DND-41 (cell line): ENCODE measurements at regions not wholly inside any gene's neighbourhood (a gene's known extent, or its start where the extent isn't known, plus 50 kb on each side); places are given as distances from the start of the nearest gene placed in this dataset.

ENCODE experiments used
- ATAC-seq: fragments of 200-7000 bp; cut with Tn5 transposase; 3 replicates; pipeline ENCODE4 v1.9.1; 2021; ENCODE audit warnings: low read depth; ENCODE audit not compliant: insufficient read depth
- DNase-seq: peaks from one replicate; pipeline ENCODE4 v3.0.0-alpha.2; 2020
- H2AFZ ChIP-seq: 2 replicates; pipeline ENCODE4 v1.6.0; 2012; ENCODE audit warnings: low read depth, low read length
- H3K27ac ChIP-seq: 2 replicates; pipeline ENCODE4 v1.5.1; 2012; ENCODE audit warnings: low read length, inconsistent platforms
- H3K27me3 ChIP-seq: fragments of 200-600 bp; sonication (generic); 2 replicates; pipeline ENCODE4 v1.6.0; 2012; ENCODE audit warnings: low read length, mild to moderate bottlenecking, inconsistent platforms; ENCODE audit not compliant: insufficient read depth, poor library complexity
- H3K36me3 ChIP-seq: 2 replicates; pipeline ENCODE4 v1.5.1; 2012; ENCODE audit warnings: low read length, inconsistent platforms; ENCODE audit not compliant: insufficient read depth
- H3K4me1 ChIP-seq: 2 replicates; pipeline ENCODE4 v1.5.1; 2012; ENCODE audit warnings: mild to moderate bottlenecking, low read length; ENCODE audit not compliant: insufficient read depth
- H3K4me2 ChIP-seq: 2 replicates; pipeline ENCODE4 v1.6.0; 2012; ENCODE audit warnings: mild to moderate bottlenecking, moderate library complexity, low read length, inconsistent platforms; ENCODE audit not compliant: insufficient read depth
- H3K4me3 ChIP-seq, 2 experiments: fragments of 200-600 bp in 1 of 2; shearing (Covaris generic) in 1 of 2; 2 replicates each; pipeline ENCODE4 v1.5.1; 2012 to 2016; ENCODE audit warnings: inconsistent platforms in 2 of 2, low read length in 2 of 2, mild to moderate bottlenecking in 2 of 2, low read depth in 1 of 2, moderate library complexity in 1 of 2
- H3K79me2 ChIP-seq: 2 replicates; pipeline ENCODE4 v1.6.0; 2012; ENCODE audit warnings: low read length, inconsistent platforms; ENCODE audit not compliant: insufficient read depth
- H3K9ac ChIP-seq: 2 replicates; pipeline ENCODE4 v1.6.0; 2012; ENCODE audit warnings: low read depth, mild to moderate bottlenecking, inconsistent platforms, low read length, moderate library complexity
- H3K9me3 ChIP-seq: 2 replicates; pipeline ENCODE4 v1.5.1; 2012; ENCODE audit warnings: low read length, moderate library complexity, mild to moderate bottlenecking, inconsistent platforms; ENCODE audit not compliant: insufficient read depth, severe bottlenecking
- H4K20me1 ChIP-seq: 2 replicates; pipeline ENCODE4 v1.6.0; 2012; ENCODE audit warnings: low read length; ENCODE audit not compliant: insufficient read depth
- CTCF ChIP-seq: IDR thresholded peaks from 2 replicates; pipeline ENCODE4 v1.5.1; 2012; ENCODE audit warnings: borderline replicate concordance, low read length, moderate library complexity, mild to moderate bottlenecking; ENCODE audit not compliant: poor library complexity, severe bottlenecking; ENCODE audit errors: extremely low read depth
- EZH2 ChIP-seq: IDR thresholded peaks from 3 replicates; pipeline ENCODE4 v1.6.1; 2012; ENCODE audit warnings: borderline replicate concordance, low read depth, mild to moderate bottlenecking, moderate library complexity, low read length, inconsistent platforms; ENCODE audit not compliant: severe bottlenecking

DNA sequence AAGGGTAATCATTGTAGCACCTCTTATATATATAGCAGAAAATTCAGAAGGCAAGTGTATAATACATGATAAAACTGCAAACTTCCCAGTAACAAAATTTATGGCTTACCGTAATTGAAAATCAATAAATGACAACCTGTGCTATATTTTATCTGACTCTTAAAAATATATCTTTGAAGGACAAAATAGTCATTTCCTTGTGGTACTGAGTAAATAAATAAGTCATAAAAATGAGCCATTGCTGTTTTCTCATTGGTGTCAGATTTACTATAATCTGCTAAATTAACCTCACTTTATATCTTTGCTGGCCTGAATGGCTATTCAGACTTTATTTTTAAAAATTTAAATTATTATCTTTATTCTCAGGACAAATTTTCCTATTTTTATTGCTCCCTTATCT is 1319.1 kb upstream of the SPRY2 start:
- H3K4me1 ChIP-seq = no peaks in the 10 kb centered on the region
- no peak for ATAC-seq
- H3K9ac ChIP-seq = no peak overlapping the region
- no peaks in the 10 kb centered on the region for H3K36me3 ChIP-seq
- TF ChIP-seq CTCF (no peak), EZH2 (no peak)
- H3K79me2 ChIP-seq = no peaks in the 10 kb centered on the region
- H3K27ac ChIP-seq = no peak overlapping the region
- H3K4me2 ChIP-seq = no peak overlapping the region
- H3K27me3 ChIP-seq = no peaks in the 10 kb centered on the region
- H4K20me1 ChIP-seq = no peaks in the 10 kb centered on the region
- no peak for DNase-seq
- H2AFZ ChIP-seq = no peak overlapping the region
- H3K9me3 ChIP-seq = peaks cover 4% of the 10 kb centered on the region
- H3K4me3 ChIP-seq = no peak overlapping the region

GRCh38 chr13:81658598-81659370 is 1317.9 kb upstream of the SPRY2 start:
- H3K4me2 ChIP-seq = no peak overlapping the region
- no peak for DNase-seq
- no peak overlapping the region for H3K9ac ChIP-seq
- no peaks in the 10 kb centered on the region for H3K4me1 ChIP-seq
- no peaks in the 10 kb centered on the region for H3K79me2 ChIP-seq
- no peaks in the 10 kb centered on the region for H4K20me1 ChIP-seq
- TF ChIP-seq EZH2 (no peak), CTCF (no peak)
- no peaks in the 10 kb centered on the region for H3K36me3 ChIP-seq
- no peak overlapping the region for H2AFZ ChIP-seq
- H3K9me3 ChIP-seq = peaks cover 4% of the 10 kb centered on the region
- no peak for ATAC-seq
- H3K27me3 ChIP-seq = no peaks in the 10 kb centered on the region
- no peak overlapping the region for H3K4me3 ChIP-seq
- H3K27ac ChIP-seq = no peak overlapping the region

GRCh38 chr13:81639984-81640582 is 1299.2 kb upstream of the SPRY2 start:
- no peak overlapping the region for H3K4me3 ChIP-seq
- no peaks in the 10 kb centered on the region for H3K4me1 ChIP-seq
- H3K27me3 ChIP-seq = no peaks in the 10 kb centered on the region
- no peaks in the 10 kb centered on the region for H3K36me3 ChIP-seq
- no peak for DNase-seq
- ATAC-seq = no peak
- no peaks in the 10 kb centered on the region for H3K79me2 ChIP-seq
- no peaks in the 10 kb centered on the region for H3K9me3 ChIP-seq
- H4K20me1 ChIP-seq = no peaks in the 10 kb centered on the region
- no peak overlapping the region for H3K4me2 ChIP-seq
- no peak overlapping the region for H3K9ac ChIP-seq
- no peak overlapping the region for H2AFZ ChIP-seq
- no peak overlapping the region for H3K27ac ChIP-seq
- no peak for TF ChIP-seq EZH2
- peak; percentile 51 for TF ChIP-seq CTCF
